ENCODE measurements at regions not wholly inside any gene's neighbourhood (a gene's known extent, or its start where the extent isn't known, plus 50 kb on each side); places are given as distances from the start of the nearest gene placed in this dataset.
"Not testable (repeated sequence)": the region's sequence is repeated elsewhere in the genome, so short reads cannot be mapped to it uniquely, and the experiment has no call there.

- H3K18ac ChIP-seq (ENCODE audit: low read depth in 1 of 2, low read length in 2 of 2) = no peak overlapping the region
- no peak overlapping the region for H3K4me3 ChIP-seq (ENCODE audit: insufficient read depth in 1 of 2, low read depth in 1 of 2, low read length in 2 of 2)
- DNase-seq = no peak
- no peak overlapping the region for H3K27ac ChIP-seq (ENCODE audit: low read length, poor library complexity, severe bottlenecking)
- WGBS = no CpG with 5 or more reads among the region's 3 CpGs
- H3K9me3 ChIP-seq (ENCODE audit: control insufficient read depth, low read length) = no peaks in the 10 kb centered on the region
- H2AK5ac ChIP-seq (ENCODE audit: low read length, severe bottlenecking) = no peak overlapping the region
- no peak overlapping the region for H3K9ac ChIP-seq (ENCODE audit: low read length)
- H3K4me2 ChIP-seq (ENCODE audit: low read length, poor library complexity, severe bottlenecking) = no peak overlapping the region
- no peak overlapping the region for H3K14ac ChIP-seq (ENCODE audit: low read length in 2 of 2)
- H2AFZ ChIP-seq (ENCODE audit: low read depth, low read length) = no peak overlapping the region
- no peaks in the 10 kb centered on the region for H3K79me1 ChIP-seq (replicated peaks; ENCODE audit: low read length, poor library complexity, severe bottlenecking)
- no peak overlapping the region for H2BK12ac ChIP-seq (ENCODE audit: low read length in 2 of 2)
- no peak overlapping the region for H2BK120ac ChIP-seq (ENCODE audit: low read depth, low read length)
- H4K8ac ChIP-seq (ENCODE audit: low read length) = no peak overlapping the region
- no peak overlapping the region for H2BK15ac ChIP-seq (ENCODE audit: low read depth, poor library complexity, severe bottlenecking)
- no peaks in the 10 kb centered on the region for H3K4me1 ChIP-seq (ENCODE audit: control insufficient read depth, insufficient read depth, low read depth, low read length)
- H3K23ac ChIP-seq (ENCODE audit: low read length in 2 of 2) = no peak overlapping the region
- no peak overlapping the region for H3K4ac ChIP-seq (ENCODE audit: low read depth in 1 of 2, low read length in 2 of 2)
- H3K27me3 ChIP-seq (ENCODE audit: control insufficient read depth in 1 of 2, insufficient read depth in 1 of 2, low read length in 2 of 2) = no peaks in the 10 kb centered on the region
- no peaks in the 10 kb centered on the region for H3K36me3 ChIP-seq (ENCODE audit: control insufficient read depth in 1 of 2, insufficient read depth in 2 of 2, low read depth in 1 of 2, low read length in 2 of 2)
- no peak overlapping the region for H4K91ac ChIP-seq (ENCODE audit: low read length)
- no peak overlapping the region for H2BK5ac ChIP-seq (ENCODE audit: low read depth, low read length, poor library complexity, severe bottlenecking)
Observed at GRCh38 chr17:27105636-27106035, 188.3 kb upstream of the WSB1 start.

GRCh38 chr17:27106347-27106981, 187.4 kb upstream of the WSB1 start:
- Histone ChIP-seq H2BK5ac (ENCODE audit: low read depth, low read length, poor library complexity, severe bottlenecking) (no peak overlapping the region), H3K4me1 (ENCODE audit: control insufficient read depth, insufficient read depth, low read depth, low read length) (no peaks in the 10 kb centered on the region), H3K18ac (ENCODE audit: low read depth in 1 of 2, low read length in 2 of 2) (no peak overlapping the region), H2AK5ac (ENCODE audit: low read length, severe bottlenecking) (no peak overlapping the region), H3K27me3 (ENCODE audit: control insufficient read depth in 1 of 2, insufficient read depth in 1 of 2, low read length in 2 of 2) (no peaks in the 10 kb centered on the region), H3K4me3 (ENCODE audit: insufficient read depth in 1 of 2, low read depth in 1 of 2, low read length in 2 of 2) (no peak overlapping the region), H3K4me2 (ENCODE audit: low read length, poor library complexity, severe bottlenecking) (no peak overlapping the region), H3K79me1 (replicated peaks; ENCODE audit: low read length, poor library complexity, severe bottlenecking) (no peaks in the 10 kb centered on the region), H2BK12ac (ENCODE audit: low read length in 2 of 2) (no peak overlapping the region), H2AFZ (ENCODE audit: low read depth, low read length) (no peak overlapping the region), H3K9ac (ENCODE audit: low read length) (no peak overlapping the region), H3K4ac (ENCODE audit: low read depth in 1 of 2, low read length in 2 of 2) (no peak overlapping the region), H3K27ac (ENCODE audit: low read length, poor library complexity, severe bottlenecking) (no peak overlapping the region), H4K8ac (ENCODE audit: low read length) (no peak overlapping the region), H3K14ac (ENCODE audit: low read length in 2 of 2) (no peak overlapping the region), H2BK15ac (ENCODE audit: low read depth, poor library complexity, severe bottlenecking) (no peak overlapping the region), H3K9me3 (ENCODE audit: control insufficient read depth, low read length) (no peaks in the 10 kb centered on the region), H3K36me3 (ENCODE audit: control insufficient read depth in 1 of 2, insufficient read depth in 2 of 2, low read depth in 1 of 2, low read length in 2 of 2) (no peaks in the 10 kb centered on the region), H2BK120ac (ENCODE audit: low read depth, low read length) (no peak overlapping the region), H3K23ac (ENCODE audit: low read length in 2 of 2) (no peak overlapping the region), H4K91ac (ENCODE audit: low read length) (no peak overlapping the region)
- DNase-seq = no peak
- 37% methylated on average over 2 of the region's 2 CpGs for WGBS

- H2BK120ac ChIP-seq (ENCODE audit: low read depth, low read length) = no peak overlapping the region
- H3K18ac ChIP-seq (ENCODE audit: low read depth in 1 of 2, low read length in 2 of 2) = no peak overlapping the region
- no peak overlapping the region for H3K9ac ChIP-seq (ENCODE audit: low read length)
- no peak overlapping the region for H3K14ac ChIP-seq (ENCODE audit: low read length in 2 of 2)
- no peak overlapping the region for H3K23ac ChIP-seq (ENCODE audit: low read length in 2 of 2)
- H2AFZ ChIP-seq (ENCODE audit: low read depth, low read length) = no peak overlapping the region
- 0% methylated on average over 1 of the region's 2 CpGs for WGBS
- H3K9me3 ChIP-seq (ENCODE audit: control insufficient read depth, low read length) = no peaks in the 10 kb centered on the region
- no peak overlapping the region for H3K4me3 ChIP-seq (ENCODE audit: insufficient read depth in 1 of 2, low read depth in 1 of 2, low read length in 2 of 2)
- H4K8ac ChIP-seq (ENCODE audit: low read length) = no peak overlapping the region
- no peaks in the 10 kb centered on the region for H3K4me1 ChIP-seq (ENCODE audit: control insufficient read depth, insufficient read depth, low read depth, low read length)
- no peaks in the 10 kb centered on the region for H3K79me1 ChIP-seq (replicated peaks; ENCODE audit: low read length, poor library complexity, severe bottlenecking)
- no peak overlapping the region for H3K4ac ChIP-seq (ENCODE audit: low read depth in 1 of 2, low read length in 2 of 2)
- no peak overlapping the region for H3K27ac ChIP-seq (ENCODE audit: low read length, poor library complexity, severe bottlenecking)
- DNase-seq = no peak
- no peak overlapping the region for H2BK15ac ChIP-seq (ENCODE audit: low read depth, poor library complexity, severe bottlenecking)
- H4K91ac ChIP-seq (ENCODE audit: low read length) = no peak overlapping the region
- no peak overlapping the region for H2BK5ac ChIP-seq (ENCODE audit: low read depth, low read length, poor library complexity, severe bottlenecking)
- H2AK5ac ChIP-seq (ENCODE audit: low read length, severe bottlenecking) = no peak overlapping the region
- H2BK12ac ChIP-seq (ENCODE audit: low read length in 2 of 2) = no peak overlapping the region
- no peak overlapping the region for H3K4me2 ChIP-seq (ENCODE audit: low read length, poor library complexity, severe bottlenecking)
- H3K27me3 ChIP-seq (ENCODE audit: control insufficient read depth in 1 of 2, insufficient read depth in 1 of 2, low read length in 2 of 2) = no peaks in the 10 kb centered on the region
- no peaks in the 10 kb centered on the region for H3K36me3 ChIP-seq (ENCODE audit: control insufficient read depth in 1 of 2, insufficient read depth in 2 of 2, low read depth in 1 of 2, low read length in 2 of 2)
Observed at GRCh38 chr17:27106982-27107360, 186.9 kb upstream of the WSB1 start.

GRCh38 chr17:27107386-27108328, 186.3 kb upstream of the WSB1 start:
- H3K79me1 ChIP-seq (replicated peaks; ENCODE audit: low read length, poor library complexity, severe bottlenecking); H3K9ac ChIP-seq (ENCODE audit: low read length); DNase-seq; H3K36me3 ChIP-seq (ENCODE audit: control insufficient read depth in 1 of 2, insufficient read depth in 2 of 2, low read depth in 1 of 2, low read length in 2 of 2); H3K4me2 ChIP-seq (ENCODE audit: low read length, poor library complexity, severe bottlenecking); H3K23ac ChIP-seq (ENCODE audit: low read length in 2 of 2); H3K4ac ChIP-seq (ENCODE audit: low read depth in 1 of 2, low read length in 2 of 2); H4K91ac ChIP-seq (ENCODE audit: low read length); H3K4me3 ChIP-seq (ENCODE audit: insufficient read depth in 1 of 2, low read depth in 1 of 2, low read length in 2 of 2); H4K8ac ChIP-seq (ENCODE audit: low read length); H2BK12ac ChIP-seq (ENCODE audit: low read length in 2 of 2); H3K27ac ChIP-seq (ENCODE audit: low read length, poor library complexity, severe bottlenecking); H3K4me1 ChIP-seq (ENCODE audit: control insufficient read depth, insufficient read depth, low read depth, low read length); H3K9me3 ChIP-seq (ENCODE audit: control insufficient read depth, low read length); H3K27me3 ChIP-seq (ENCODE audit: control insufficient read depth in 1 of 2, insufficient read depth in 1 of 2, low read length in 2 of 2); H2AFZ ChIP-seq (ENCODE audit: low read depth, low read length); H2AK5ac ChIP-seq (ENCODE audit: low read length, severe bottlenecking); H2BK120ac ChIP-seq (ENCODE audit: low read depth, low read length); H3K14ac ChIP-seq (ENCODE audit: low read length in 2 of 2); H2BK15ac ChIP-seq (ENCODE audit: low read depth, poor library complexity, severe bottlenecking); H3K18ac ChIP-seq (ENCODE audit: low read depth in 1 of 2, low read length in 2 of 2); H2BK5ac ChIP-seq (ENCODE audit: low read depth, low read length, poor library complexity, severe bottlenecking): not testable (repeated sequence)
- no CpG with 5 or more reads among the region's 2 CpGs for WGBS
